ENCODE measurements at regions not wholly inside any gene's neighbourhood (a gene's known extent, or its start where the extent isn't known, plus 50 kb on each side); places are given as distances from the start of the nearest gene placed in this dataset.

DNA sequence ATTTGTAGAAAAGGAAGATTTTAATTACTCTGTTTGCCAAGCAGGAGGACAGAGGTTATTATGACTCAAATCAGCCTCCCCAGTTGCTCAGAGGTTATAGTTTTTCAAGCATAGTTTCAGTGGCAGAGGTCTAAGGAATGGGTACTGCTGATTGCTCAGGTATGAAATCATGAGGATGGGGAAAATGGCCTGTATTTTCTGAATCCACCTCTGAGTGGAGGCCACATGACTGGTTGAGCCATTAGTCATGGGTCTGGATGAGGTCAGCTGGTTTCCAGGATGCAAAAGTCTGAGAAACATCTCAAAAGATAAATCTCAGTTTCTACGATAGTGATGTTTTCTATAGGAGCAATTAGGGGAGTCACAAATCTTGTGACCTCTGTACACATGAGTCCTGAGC, 62.8 kb upstream of the CEACAM8 start:
- H3F3A ChIP-seq (replicated peaks; ENCODE audit: low read depth), result no peaks in the 10 kb centered on the region
- H4K20me1 ChIP-seq (replicated peaks; ENCODE audit: insufficient read depth), result no peaks in the 10 kb centered on the region
- no peaks in the 10 kb centered on the region for H3K36me3 ChIP-seq (ENCODE audit: insufficient read depth)
- TF ChIP-seq, protein P1, sequence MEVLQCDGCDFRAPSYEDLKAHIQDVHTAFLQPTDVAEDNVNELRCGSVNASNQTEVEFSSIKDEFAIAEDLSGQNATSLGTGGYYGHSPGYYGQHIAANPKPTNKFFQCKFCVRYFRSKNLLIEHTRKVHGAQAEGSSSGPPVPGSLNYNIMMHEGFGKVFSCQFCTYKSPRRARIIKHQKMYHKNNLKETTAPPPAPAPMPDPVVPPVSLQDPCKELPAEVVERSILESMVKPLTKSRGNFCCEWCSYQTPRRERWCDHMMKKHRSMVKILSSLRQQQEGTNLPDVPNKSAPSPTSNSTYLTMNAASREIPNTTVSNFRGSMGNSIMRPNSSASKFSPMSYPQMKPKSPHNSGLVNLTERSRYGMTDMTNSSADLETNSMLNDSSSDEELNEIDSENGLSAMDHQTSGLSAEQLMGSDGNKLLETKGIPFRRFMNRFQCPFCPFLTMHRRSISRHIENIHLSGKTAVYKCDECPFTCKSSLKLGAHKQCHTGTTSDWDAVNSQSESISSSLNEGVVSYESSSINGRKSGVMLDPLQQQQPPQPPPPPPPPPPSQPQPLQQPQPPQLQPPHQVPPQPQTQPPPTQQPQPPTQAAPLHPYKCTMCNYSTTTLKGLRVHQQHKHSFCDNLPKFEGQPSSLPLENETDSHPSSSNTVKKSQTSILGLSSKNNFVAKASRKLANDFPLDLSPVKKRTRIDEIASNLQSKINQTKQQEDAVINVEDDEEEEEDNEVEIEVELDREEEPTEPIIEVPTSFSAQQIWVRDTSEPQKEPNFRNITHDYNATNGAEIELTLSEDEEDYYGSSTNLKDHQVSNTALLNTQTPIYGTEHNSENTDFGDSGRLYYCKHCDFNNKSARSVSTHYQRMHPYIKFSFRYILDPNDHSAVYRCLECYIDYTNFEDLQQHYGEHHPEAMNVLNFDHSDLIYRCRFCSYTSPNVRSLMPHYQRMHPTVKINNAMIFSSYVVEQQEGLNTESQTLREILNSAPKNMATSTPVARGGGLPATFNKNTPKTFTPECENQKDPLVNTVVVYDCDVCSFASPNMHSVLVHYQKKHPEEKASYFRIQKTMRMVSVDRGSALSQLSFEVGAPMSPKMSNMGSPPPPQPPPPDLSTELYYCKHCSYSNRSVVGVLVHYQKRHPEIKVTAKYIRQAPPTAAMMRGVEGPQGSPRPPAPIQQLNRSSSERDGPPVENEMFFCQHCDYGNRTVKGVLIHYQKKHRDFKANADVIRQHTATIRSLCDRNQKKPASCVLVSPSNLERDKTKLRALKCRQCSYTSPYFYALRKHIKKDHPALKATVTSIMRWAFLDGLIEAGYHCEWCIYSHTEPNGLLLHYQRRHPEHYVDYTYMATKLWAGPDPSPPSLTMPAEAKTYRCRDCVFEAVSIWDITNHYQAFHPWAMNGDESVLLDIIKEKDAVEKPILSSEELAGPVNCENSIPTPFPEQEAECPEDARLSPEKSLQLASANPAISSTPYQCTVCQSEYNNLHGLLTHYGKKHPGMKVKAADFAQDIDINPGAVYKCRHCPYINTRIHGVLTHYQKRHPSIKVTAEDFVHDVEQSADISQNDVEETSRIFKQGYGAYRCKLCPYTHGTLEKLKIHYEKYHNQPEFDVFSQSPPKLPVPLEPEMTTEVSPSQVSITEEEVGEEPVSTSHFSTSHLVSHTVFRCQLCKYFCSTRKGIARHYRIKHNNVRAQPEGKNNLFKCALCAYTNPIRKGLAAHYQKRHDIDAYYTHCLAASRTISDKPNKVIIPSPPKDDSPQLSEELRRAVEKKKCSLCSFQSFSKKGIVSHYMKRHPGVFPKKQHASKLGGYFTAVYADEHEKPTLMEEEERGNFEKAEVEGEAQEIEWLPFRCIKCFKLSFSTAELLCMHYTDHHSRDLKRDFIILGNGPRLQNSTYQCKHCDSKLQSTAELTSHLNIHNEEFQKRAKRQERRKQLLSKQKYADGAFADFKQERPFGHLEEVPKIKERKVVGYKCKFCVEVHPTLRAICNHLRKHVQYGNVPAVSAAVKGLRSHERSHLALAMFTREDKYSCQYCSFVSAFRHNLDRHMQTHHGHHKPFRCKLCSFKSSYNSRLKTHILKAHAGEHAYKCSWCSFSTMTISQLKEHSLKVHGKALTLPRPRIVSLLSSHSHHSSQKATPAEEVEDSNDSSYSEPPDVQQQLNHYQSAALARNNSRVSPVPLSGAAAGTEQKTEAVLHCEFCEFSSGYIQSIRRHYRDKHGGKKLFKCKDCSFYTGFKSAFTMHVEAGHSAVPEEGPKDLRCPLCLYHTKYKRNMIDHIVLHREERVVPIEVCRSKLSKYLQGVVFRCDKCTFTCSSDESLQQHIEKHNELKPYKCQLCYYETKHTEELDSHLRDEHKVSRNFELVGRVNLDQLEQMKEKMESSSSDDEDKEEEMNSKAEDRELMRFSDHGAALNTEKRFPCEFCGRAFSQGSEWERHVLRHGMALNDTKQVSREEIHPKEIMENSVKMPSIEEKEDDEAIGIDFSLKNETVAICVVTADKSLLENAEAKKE (CRISPR knock-in tag; IDR thresholded peaks at IDR 0.05), result no peak
- TF ChIP-seq EZH2phosphoT487 (IDR thresholded peaks at IDR 0.05; ENCODE audit: unreplicated experiment), result no peak
- no peak for TF ChIP-seq POLR2AphosphoS5 (IDR thresholded peaks at IDR 0.05; ENCODE audit: low read depth)
- no peak for TF ChIP-seq NANOG (IDR thresholded peaks at IDR 0.05; ENCODE audit: borderline replicate concordance)
- no peak for TF ChIP-seq ETS1 (IDR thresholded peaks at IDR 0.05)
- no peak for TF ChIP-seq REST (IDR thresholded peaks at IDR 0.05; ENCODE audit: unreplicated experiment)
- TF ChIP-seq ZNF114 (CRISPR knock-in tag; IDR thresholded peaks at IDR 0.05), result no peak
- no peak for TF ChIP-seq EZH2 (IDR thresholded peaks at IDR 0.05; ENCODE audit: low read depth, unreplicated experiment)
- no peak for TF ChIP-seq CREB1 (CRISPR knock-in tag; IDR thresholded peaks at IDR 0.05; ENCODE audit: low read depth)
- no peak for TF ChIP-seq JUNB (IDR thresholded peaks at IDR 0.05; ENCODE audit: unreplicated experiment)
- TF ChIP-seq STAT1 (IDR thresholded peaks at IDR 0.05; ENCODE audit: unreplicated experiment), result no peak
- TF ChIP-seq ZNF331 (CRISPR knock-in tag; IDR thresholded peaks at IDR 0.05; ENCODE audit: low read depth), result no peak
- no peak for TF ChIP-seq CTCF (conservative IDR thresholded peaks at IDR 0.05; ENCODE audit: low read depth in 2 of 2)
- no peaks in the 10 kb centered on the region for H3K27me3 ChIP-seq (ENCODE audit: insufficient read depth)
- DNase-seq (ENCODE audit: low spot score) (no peak), ATAC-seq (no peak)
- no peak overlapping the region for H3K4me3 ChIP-seq
- Mint-ChIP-seq H3K27ac (no peak overlapping the region), H3K36me3 (ENCODE audit: low read depth) (peaks cover 7% of the 10 kb centered on the region; the same call in 1 of the 3 replicates), H3K27me3 (ENCODE audit: insufficient read depth, low read depth, poor library complexity) (no peaks in the 10 kb centered on the region), H3K9me3 (peaks cover 91% of the 10 kb centered on the region), H3K4me1 (no peaks in the 10 kb centered on the region), H3K4me3 (no peak overlapping the region)
- H3K79me2 ChIP-seq (replicated peaks; ENCODE audit: insufficient read depth), result no peaks in the 10 kb centered on the region
- no peak overlapping the region for H3K4me2 ChIP-seq
- H2AFZ ChIP-seq, result no peak overlapping the region
- no peaks in the 10 kb centered on the region for H3K9me2 ChIP-seq (ENCODE audit: insufficient read depth)
- H3K4me1 ChIP-seq (ENCODE audit: insufficient read depth), result no peaks in the 10 kb centered on the region
- H3K27ac ChIP-seq (ENCODE audit: low read depth), result no peak overlapping the region
